Frontal cortex (tissue), 3 donors: ENCODE measurements at regions not wholly inside any gene's neighbourhood (a gene's known extent, or its start where the extent isn't known, plus 50 kb on each side); places are given as distances from the start of the nearest gene placed in this dataset.

Experiments
- DNase-seq, 2 donors: peaks; one replicate each; pipeline ENCODE4 v3.0.0; 2012; ENCODE audit warnings: low spot score in 2 of 2
- FAIRE-seq: peaks from 2 replicates; lab custom pipeline; 2012; peaks lifted over from hg19 to GRCh38; lab: Jason Lieb, UNC
- donor health status: control.
- donor health status: control.
- donor health status: control.

GRCh38 chr20:60732322-60732721 lies 519.7 kb upstream of the CDH4 start:
- DNase-seq (no peak), FAIRE-seq (no peak)

- no peak for FAIRE-seq
- DNase-seq: no peak
These were observed 504.0 kb upstream of the CDH4 start for GRCh38 chr20:60748086-60748485.

- FAIRE-seq (no peak), DNase-seq (no peak)
These were observed 502.1 kb upstream of the CDH4 start for GRCh38 chr20:60749804-60750602.

- FAIRE-seq: no peak
- DNase-seq: no peak
These were observed 501.2 kb upstream of the CDH4 start for GRCh38 chr20:60750909-60751308.

- FAIRE-seq (no peak), DNase-seq (no peak)
These were observed 500.2 kb upstream of the CDH4 start for GRCh38 chr20:60751826-60752225.

- no peak for DNase-seq
- FAIRE-seq: no peak
These were observed 499.2 kb upstream of the CDH4 start for GRCh38 chr20:60752741-60753420.

- no peak for FAIRE-seq
- DNase-seq: no peak
These were observed 497.2 kb upstream of the CDH4 start for GRCh38 chr20:60754856-60755255.

GRCh38 chr20:60759651-60760050 lies 492.4 kb upstream of the CDH4 start:
- FAIRE-seq: no peak
- no peak for DNase-seq

- FAIRE-seq (no peak), DNase-seq (no peak)
These were observed 491.6 kb upstream of the CDH4 start for GRCh38 chr20:60760256-60761000.

- DNase-seq: no peak
- FAIRE-seq: no peak
These were observed 491.0 kb upstream of the CDH4 start for GRCh38 chr20:60761056-60761455.

GRCh38 chr20:60762386-60762785 lies 489.7 kb upstream of the CDH4 start:
- FAIRE-seq (no peak), DNase-seq (no peak)

GRCh38 chr20:60764328-60764727 lies 487.7 kb upstream of the CDH4 start:
- FAIRE-seq (no peak), DNase-seq (no peak)

GRCh38 chr20:60764771-60765170 lies 487.3 kb upstream of the CDH4 start:
- no peak for FAIRE-seq
- DNase-seq: no peak

- FAIRE-seq (no peak), DNase-seq (no peak)
These were observed 486.1 kb upstream of the CDH4 start for GRCh38 chr20:60765821-60766403.

GRCh38 chr20:60768216-60768615 lies 483.8 kb upstream of the CDH4 start:
- DNase-seq (no peak), FAIRE-seq (no peak)

GRCh38 chr20:60780388-60781025 lies 471.6 kb upstream of the CDH4 start:
- no peak for DNase-seq
- FAIRE-seq: no peak

- FAIRE-seq (no peak), DNase-seq (no peak)
These were observed 469.0 kb upstream of the CDH4 start for GRCh38 chr20:60782959-60783625.

- no peak for DNase-seq
- FAIRE-seq: no peak
These were observed 466.8 kb upstream of the CDH4 start for GRCh38 chr20:60785301-60785700.

- FAIRE-seq: no peak
- no peak for DNase-seq
These were observed 466.3 kb upstream of the CDH4 start for GRCh38 chr20:60785785-60786184.
